ENCODE measurements at regions not wholly inside any gene's neighbourhood (a gene's known extent, or its start where the extent isn't known, plus 50 kb on each side); places are given as distances from the start of the nearest gene placed in this dataset.

DNA sequence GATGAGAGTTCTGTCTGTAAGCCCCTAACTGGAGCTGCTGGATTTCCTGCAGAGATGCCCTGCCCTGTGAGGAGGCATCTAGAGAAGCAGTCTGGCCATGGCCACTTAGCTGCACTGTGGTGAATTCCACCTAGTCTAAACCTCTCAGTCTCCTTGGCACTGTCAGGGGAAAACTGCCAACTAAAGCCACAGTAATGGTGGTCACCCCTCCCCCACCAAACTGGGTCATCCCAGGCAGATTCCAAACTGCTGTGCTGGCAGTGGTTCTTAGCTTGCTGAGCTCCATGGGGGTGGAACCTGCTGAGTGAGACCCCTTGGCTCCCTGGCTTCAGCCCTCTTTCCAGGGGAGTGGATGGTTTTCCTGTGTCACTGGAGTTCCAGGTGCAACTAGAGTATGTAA is 740.6 kb downstream of the RWDD3 start:
- Mint-ChIP-seq H3K36me3 (ENCODE audit: low read depth) (no peaks in the 10 kb centered on the region), H3K27me3 (no peaks in the 10 kb centered on the region), H3K27ac (no peak overlapping the region), H3K9me3 (peaks cover 10% of the 10 kb centered on the region), H3K4me1 (ENCODE audit: low read depth) (no peaks in the 10 kb centered on the region), H3K4me3 (no peak overlapping the region)
- peaks cover 0 to 5% of the 10 kb centered on the region in 2 experiments for H3K9me3 ChIP-seq (ENCODE audit: control insufficient read depth in 1 of 2, insufficient read depth in 1 of 2, low read length in 2 of 2)
- TF ChIP-seq, protein P1, sequence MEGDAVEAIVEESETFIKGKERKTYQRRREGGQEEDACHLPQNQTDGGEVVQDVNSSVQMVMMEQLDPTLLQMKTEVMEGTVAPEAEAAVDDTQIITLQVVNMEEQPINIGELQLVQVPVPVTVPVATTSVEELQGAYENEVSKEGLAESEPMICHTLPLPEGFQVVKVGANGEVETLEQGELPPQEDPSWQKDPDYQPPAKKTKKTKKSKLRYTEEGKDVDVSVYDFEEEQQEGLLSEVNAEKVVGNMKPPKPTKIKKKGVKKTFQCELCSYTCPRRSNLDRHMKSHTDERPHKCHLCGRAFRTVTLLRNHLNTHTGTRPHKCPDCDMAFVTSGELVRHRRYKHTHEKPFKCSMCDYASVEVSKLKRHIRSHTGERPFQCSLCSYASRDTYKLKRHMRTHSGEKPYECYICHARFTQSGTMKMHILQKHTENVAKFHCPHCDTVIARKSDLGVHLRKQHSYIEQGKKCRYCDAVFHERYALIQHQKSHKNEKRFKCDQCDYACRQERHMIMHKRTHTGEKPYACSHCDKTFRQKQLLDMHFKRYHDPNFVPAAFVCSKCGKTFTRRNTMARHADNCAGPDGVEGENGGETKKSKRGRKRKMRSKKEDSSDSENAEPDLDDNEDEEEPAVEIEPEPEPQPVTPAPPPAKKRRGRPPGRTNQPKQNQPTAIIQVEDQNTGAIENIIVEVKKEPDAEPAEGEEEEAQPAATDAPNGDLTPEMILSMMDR (IDR thresholded peaks at IDR 0.05) = no peak
- no peak for DNase-seq
- H3K27ac ChIP-seq (ENCODE audit: low read depth in 1 of 2, low read length in 2 of 2) = no peak overlapping the region
- no peaks in the 10 kb centered on the region for H3K36me3 ChIP-seq (ENCODE audit: insufficient read depth, low read length)
- no peaks in the 10 kb centered on the region for H3K27me3 ChIP-seq (ENCODE audit: control insufficient read depth in 1 of 2, insufficient read depth in 2 of 2, low read length in 2 of 2)
- H3K4me3 ChIP-seq (ENCODE audit: low read length) = no peak overlapping the region
- intact Hi-C loops (cut with DNase I, micrococcal nuclease) = no loop called here
- no peaks in the 10 kb centered on the region for H3K4me1 ChIP-seq (ENCODE audit: insufficient read depth, low read length)
- ATAC-seq (ENCODE audit: poor library complexity) = no peak
- ChIA-PET POLR2A (no interaction called here), CTCF (no interaction called here)

DNA sequence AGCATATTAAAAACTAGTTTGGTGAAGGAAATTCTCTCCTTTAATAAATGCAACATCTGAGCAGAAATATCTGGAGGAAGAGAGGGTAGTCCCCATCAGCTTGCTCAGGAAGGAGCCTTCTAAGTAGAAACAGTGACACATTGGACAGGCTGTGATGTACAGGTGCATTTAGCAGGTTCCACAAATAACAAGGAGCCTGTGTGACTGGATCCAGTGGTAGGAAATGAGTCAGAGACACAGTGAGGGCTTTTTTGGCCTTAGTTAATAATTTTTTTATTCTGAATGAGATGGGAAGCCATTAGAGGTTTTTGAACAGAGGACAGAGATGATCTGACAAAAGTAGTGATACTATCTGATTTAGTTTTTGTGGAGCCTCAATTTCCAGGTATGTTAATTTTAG is 738.9 kb upstream of the PTBP2 start:
- no peaks in the 10 kb centered on the region for H3K36me3 Mint-ChIP-seq (ENCODE audit: low read depth)
- TF ChIP-seq, protein P1 (IDR thresholded peaks at IDR 0.05) = no peak
- ATAC-seq (ENCODE audit: poor library complexity) (no peak), DNase-seq (no peak)
- no peaks in the 10 kb centered on the region for H3K4me1 ChIP-seq (ENCODE audit: insufficient read depth, low read length)
- ChIA-PET CTCF (no interaction called here), POLR2A (no interaction called here)
- no peak overlapping the region for H3K4me3 ChIP-seq (ENCODE audit: low read length)
- intact Hi-C loops (cut with DNase I, micrococcal nuclease) = no loop called here
- H3K27me3 ChIP-seq (ENCODE audit: control insufficient read depth in 1 of 2, insufficient read depth in 2 of 2, low read length in 2 of 2) = no peaks in the 10 kb centered on the region
- no peaks in the 10 kb centered on the region for H3K9me3 ChIP-seq (ENCODE audit: control insufficient read depth in 1 of 2, insufficient read depth in 1 of 2, low read length in 2 of 2)
- H3K4me3 Mint-ChIP-seq = no peak overlapping the region
- no peaks in the 10 kb centered on the region for H3K4me1 Mint-ChIP-seq (ENCODE audit: low read depth)
- H3K36me3 ChIP-seq (ENCODE audit: insufficient read depth, low read length) = no peaks in the 10 kb centered on the region
- H3K27ac Mint-ChIP-seq = no peak overlapping the region
- no peak overlapping the region for H3K27ac ChIP-seq (ENCODE audit: low read depth in 1 of 2, low read length in 2 of 2)
- H3K27me3 Mint-ChIP-seq = no peaks in the 10 kb centered on the region
- H3K9me3 Mint-ChIP-seq = peaks cover 4% of the 10 kb centered on the region

DNA sequence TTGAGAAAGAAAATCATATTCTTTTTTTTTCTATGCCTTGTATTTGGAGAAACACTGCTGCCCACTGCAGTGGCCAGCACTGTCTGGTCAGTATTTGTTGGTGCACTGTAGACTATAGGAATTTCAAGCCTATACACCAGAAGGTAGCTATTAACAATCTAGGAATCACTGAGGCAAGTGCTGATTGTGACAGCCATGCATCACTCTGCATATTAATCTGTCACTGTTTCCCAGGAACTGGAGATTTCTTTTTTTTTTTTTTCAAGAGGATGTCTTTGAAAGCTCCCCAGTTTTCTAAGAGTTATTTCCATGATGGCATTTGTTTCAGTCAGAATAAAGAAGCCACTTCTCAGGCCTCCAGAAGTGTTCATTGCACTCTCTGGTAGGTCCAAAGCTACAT is 737.8 kb upstream of the PTBP2 start:
- Histone ChIP-seq H3K4me1 (ENCODE audit: insufficient read depth, low read length) (no peaks in the 10 kb centered on the region), H3K4me3 (ENCODE audit: low read length) (no peak overlapping the region), H3K27me3 (ENCODE audit: control insufficient read depth in 1 of 2, insufficient read depth in 2 of 2, low read length in 2 of 2) (no peaks in the 10 kb centered on the region), H3K36me3 (ENCODE audit: insufficient read depth, low read length) (no peaks in the 10 kb centered on the region), H3K27ac (ENCODE audit: low read depth in 1 of 2, low read length in 2 of 2) (no peak overlapping the region), H3K9me3 (ENCODE audit: control insufficient read depth in 1 of 2, insufficient read depth in 1 of 2, low read length in 2 of 2) (peaks cover 0 to 4% of the 10 kb centered on the region in 2 experiments)
- intact Hi-C loops (cut with DNase I, micrococcal nuclease) = no loop called here
- ChIA-PET POLR2A (no interaction called here), CTCF (no interaction called here)
- ATAC-seq (ENCODE audit: poor library complexity) (no peak), DNase-seq (no peak)
- H3K9me3 Mint-ChIP-seq = peaks cover 4% of the 10 kb centered on the region
- H3K36me3 Mint-ChIP-seq (ENCODE audit: low read depth) = no peaks in the 10 kb centered on the region
- H3K4me1 Mint-ChIP-seq (ENCODE audit: low read depth) = no peaks in the 10 kb centered on the region
- no peaks in the 10 kb centered on the region for H3K27me3 Mint-ChIP-seq
- TF ChIP-seq, protein P1 (IDR thresholded peaks at IDR 0.05) = no peak
- H3K4me3 Mint-ChIP-seq = no peak overlapping the region
- H3K27ac Mint-ChIP-seq = no peak overlapping the region
